A549 (cell line): ENCODE measurements at regions not wholly inside any gene's neighbourhood (a gene's known extent, or its start where the extent isn't known, plus 50 kb on each side); places are given as distances from the start of the nearest gene placed in this dataset.

Source experiments
- CHD4 ChIP-seq: fragments of 200-600 bp; sonication (generic); IDR thresholded peaks from 2 replicates; pipeline ENCODE4 v1.6.1; 2016; ENCODE audit warnings: antibody characterized with exemption, mild to moderate bottlenecking, borderline replicate concordance
- CTCF ChIP-seq: fragments of >200 bp; sonication (Bioruptor Twin); formaldehyde crosslinking; IDR thresholded peaks from 3 replicates; pipeline ENCODE4 v1.5.1; 2016
- EP300 ChIP-seq, 2 experiments: fragments of >200 bp; sonication (Bioruptor Twin); formaldehyde crosslinking; IDR thresholded peaks; 2 replicates in 1 of 2; 3 replicates in 1 of 2; pipeline ENCODE4 v1.6.1; 2016 to 2017
- MYC ChIP-seq: IDR thresholded peaks from 2 replicates; pipeline ENCODE4 v1.6.1; 2012; ENCODE audit warnings: mild to moderate bottlenecking, inconsistent platforms, low read length, improper control_type of control experiment, borderline replicate concordance

DNA sequence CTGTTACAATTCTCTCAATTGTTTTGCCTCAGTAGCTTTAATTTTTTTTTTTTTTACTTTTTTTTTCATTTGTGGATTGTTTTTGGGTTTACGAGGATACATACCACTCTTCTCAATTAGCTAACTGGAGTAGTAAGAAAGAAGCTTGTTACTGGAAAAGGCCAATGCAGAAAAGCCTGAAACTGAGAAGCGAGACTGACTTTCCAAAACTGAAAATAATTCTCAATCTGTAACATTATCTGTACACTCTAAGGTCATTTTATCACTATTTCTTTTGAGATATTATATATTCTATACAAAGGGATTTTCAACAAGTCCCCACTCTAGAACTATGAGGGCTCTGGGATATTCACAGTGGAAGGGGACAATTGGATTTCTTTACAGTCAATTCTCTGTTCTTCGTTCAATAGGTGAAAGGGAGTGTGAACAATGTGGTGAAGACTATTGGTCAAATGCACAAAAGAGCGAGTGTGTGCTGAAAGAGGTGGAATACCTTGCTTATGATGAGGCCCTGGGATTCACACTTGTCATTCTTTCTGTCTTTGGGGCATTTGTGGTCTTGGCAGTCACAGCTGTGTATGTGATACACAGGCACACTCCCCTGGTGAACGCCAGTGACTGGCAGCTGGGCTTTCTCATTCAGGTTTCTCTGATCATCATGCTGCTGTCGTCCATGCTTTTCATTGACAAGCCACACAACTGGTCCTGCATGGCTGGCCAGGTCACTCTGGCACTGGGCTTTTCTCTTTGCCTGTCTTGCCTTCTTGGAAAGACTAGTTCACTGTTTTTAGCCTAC is 83.9 kb upstream of the KCNAB1 start:
- TF ChIP-seq CTCF (no peak), EP300 (IDR thresholded peaks at IDR 0.05) (no peak), MYC (no peak), CHD4 (no peak)
